ENCODE measurements at regions not wholly inside any gene's neighbourhood (a gene's known extent, or its start where the extent isn't known, plus 50 kb on each side); places are given as distances from the start of the nearest gene placed in this dataset.

DNA sequence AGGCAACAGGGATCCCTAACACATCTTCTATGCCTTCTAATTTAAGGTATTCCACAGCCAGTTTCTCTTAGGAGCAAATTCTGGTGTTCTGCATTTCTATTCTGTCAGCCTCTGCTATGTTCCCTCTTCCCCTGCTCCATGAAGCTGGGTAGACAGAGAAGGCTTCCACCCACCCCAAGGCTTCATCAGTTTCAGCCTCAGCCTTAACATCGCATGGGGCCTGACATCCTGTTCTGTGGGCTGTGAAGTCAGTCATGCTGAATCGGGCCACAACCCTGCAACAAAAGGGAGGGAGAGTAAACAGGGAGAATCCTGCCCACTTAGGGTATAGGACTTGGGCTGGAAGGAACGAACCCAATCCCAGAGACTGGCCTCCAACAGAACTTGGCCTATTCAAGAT is 70.6 kb upstream of the PPM1B start:
- TF ChIP-seq CTCF (IDR thresholded peaks at IDR 0.05; ENCODE audit: control extremely low read depth, extremely low read depth, low read depth, missing control alignments): no peak
- CTCF ChIA-PET: interaction anchor here (1.2 to 1.6 kb wide), 3 partner anchors 11 to 196 kb away, joined by 3 to 6 read pairs (median 4); no protein-coding TSS in a partner anchor
- DNase-seq (ENCODE audit: extremely low spot score): no peak
- POLR2A ChIA-PET: no interaction called here

GRCh38 chr2:44098891-44099290 is 69.8 kb upstream of the PPM1B start:
- POLR2A ChIA-PET: no interaction called here
- no peak for TF ChIP-seq CTCF (IDR thresholded peaks at IDR 0.05; ENCODE audit: control extremely low read depth, extremely low read depth, low read depth, missing control alignments)
- DNase-seq (ENCODE audit: extremely low spot score): no peak
- CTCF ChIA-PET: interaction anchor here (0.9 to 1.6 kb wide), 3 partner anchors 12 to 195 kb away, joined by 3 to 4 read pairs (median 3); no protein-coding TSS in a partner anchor

DNA sequence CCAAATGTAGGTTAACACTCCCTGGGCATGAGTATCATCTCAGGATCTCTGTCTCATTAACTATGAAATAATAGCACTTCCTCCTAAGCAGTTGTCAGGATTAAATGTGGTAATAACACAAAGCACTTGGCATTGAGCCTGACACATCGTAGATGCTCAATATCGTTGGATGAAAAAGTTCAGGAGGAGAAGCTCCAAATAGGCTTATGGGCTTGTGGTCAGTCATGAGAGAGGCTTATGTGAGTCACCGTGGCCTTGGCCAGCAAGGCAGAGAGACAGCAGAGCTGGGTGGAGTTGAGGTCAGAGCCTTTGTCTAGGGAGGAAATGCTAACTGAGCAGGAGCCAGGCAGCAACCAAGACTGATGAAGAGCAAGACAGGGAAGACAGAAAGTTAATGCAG is 68.3 kb upstream of the PPM1B start:
- ChIA-PET CTCF (interaction anchor here (1.6 kb wide), 1 partner anchor 12 kb away, joined by 7 read pairs; no protein-coding TSS in a partner anchor), POLR2A (no interaction called here)
- TF ChIP-seq CTCF (IDR thresholded peaks at IDR 0.05; ENCODE audit: control extremely low read depth, extremely low read depth, low read depth, missing control alignments): no peak
- DNase-seq (ENCODE audit: extremely low spot score): no peak

DNA sequence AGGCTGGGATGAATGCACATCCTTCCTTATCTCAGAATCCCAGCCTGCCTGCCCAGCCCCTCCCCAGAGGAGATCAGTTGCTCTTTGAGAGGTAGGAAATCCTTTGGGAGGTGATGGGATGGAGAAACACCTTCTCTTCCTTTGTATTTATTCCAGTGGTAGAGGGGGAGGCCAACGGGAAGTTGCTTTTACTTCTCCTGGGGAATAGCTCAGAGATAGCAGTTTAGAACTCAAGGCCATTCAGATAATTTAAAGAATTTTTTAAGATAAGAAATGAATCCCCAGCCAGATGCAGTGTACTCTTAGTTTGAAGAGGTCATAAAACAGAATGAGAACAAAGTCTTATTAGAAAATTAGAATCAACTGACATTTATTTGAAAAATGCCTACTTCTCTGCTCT is 67.4 kb upstream of the PPM1B start:
- no peak for TF ChIP-seq CTCF (IDR thresholded peaks at IDR 0.05; ENCODE audit: control extremely low read depth, extremely low read depth, low read depth, missing control alignments)
- ChIA-PET POLR2A (interaction anchor here (0.6 kb wide), 1 partner anchor 13 kb away, joined by 3 read pairs; no protein-coding TSS in a partner anchor), CTCF (interaction anchor here (1.6 kb wide), 1 partner anchor 13 kb away, joined by 7 read pairs; no protein-coding TSS in a partner anchor)
- DNase-seq (ENCODE audit: extremely low spot score): no peak

DNA sequence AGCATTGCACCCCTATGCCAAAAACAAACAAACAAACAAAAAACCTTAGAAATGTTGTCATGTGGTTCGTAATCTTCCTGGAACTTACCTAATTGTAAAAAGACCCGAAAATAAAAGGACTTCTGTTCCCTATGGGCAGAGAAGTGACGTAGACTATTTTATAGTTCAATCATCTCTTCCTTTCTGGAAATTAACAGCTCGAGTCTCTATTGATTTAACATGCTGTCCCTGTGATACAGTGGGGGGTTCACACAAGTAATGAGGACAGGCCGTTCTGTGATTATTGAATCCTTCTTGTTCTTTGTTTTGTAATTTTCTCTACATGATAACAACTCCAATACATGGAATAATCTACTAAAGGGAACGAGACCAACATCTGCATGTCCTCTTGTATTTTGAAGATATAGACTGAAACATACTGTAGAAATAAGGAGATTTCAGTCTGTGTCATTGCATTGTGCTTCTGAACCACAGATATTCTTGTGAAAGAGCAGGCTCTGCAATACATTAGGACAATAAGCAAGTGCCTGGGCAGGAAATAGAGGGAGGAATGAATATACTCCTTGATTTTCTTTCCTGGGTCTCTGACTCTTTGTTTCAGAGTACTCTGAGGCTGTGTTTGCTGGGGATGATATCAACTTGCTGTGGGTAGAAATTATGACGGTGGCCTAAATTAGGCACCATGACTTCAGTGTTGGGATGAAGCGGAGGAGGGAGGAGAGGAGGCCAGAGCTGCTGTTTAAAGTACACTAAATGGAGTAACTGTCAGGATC is 65.7 kb upstream of the PPM1B start:
- no peak for TF ChIP-seq CTCF (IDR thresholded peaks at IDR 0.05; ENCODE audit: control extremely low read depth, extremely low read depth, low read depth, missing control alignments)
- no peak for DNase-seq (ENCODE audit: extremely low spot score)
- POLR2A ChIA-PET: no interaction called here
- CTCF ChIA-PET: interaction anchor here (1.5 kb wide), 1 partner anchor 8 kb away, joined by 3 read pairs; no protein-coding TSS in a partner anchor

- ChIA-PET POLR2A (no interaction called here), CTCF (interaction anchor here (1.5 kb wide), 1 partner anchor 9 kb away, joined by 3 read pairs; no protein-coding TSS in a partner anchor)
- TF ChIP-seq CTCF (IDR thresholded peaks at IDR 0.05; ENCODE audit: control extremely low read depth, extremely low read depth, low read depth, missing control alignments): no peak
- DNase-seq (ENCODE audit: extremely low spot score): no peak
Observed at GRCh38 chr2:44103639-44104038, 65.0 kb upstream of the PPM1B start.
